ENCODE measurements at regions not wholly inside any gene's neighbourhood (a gene's known extent, or its start where the extent isn't known, plus 50 kb on each side); places are given as distances from the start of the nearest gene placed in this dataset.

GRCh38 chr3:10688126-10688525 lies 127.9 kb upstream of the SLC6A11 start:
- no peak for TF ChIP-seq ZFP30 (CRISPR knock-in tag; IDR thresholded peaks at IDR 0.05)
- TF ChIP-seq RARB (CRISPR knock-in tag; IDR thresholded peaks at IDR 0.05) = no peak
- TF ChIP-seq ARNTL (CRISPR knock-in tag; IDR thresholded peaks at IDR 0.05; ENCODE audit: borderline replicate concordance, low read depth) = no peak
- no peak for TF ChIP-seq CSRNP3 (CRISPR knock-in tag; IDR thresholded peaks at IDR 0.05)
- no peak for TF ChIP-seq ZC3H10 (CRISPR knock-in tag; IDR thresholded peaks at IDR 0.05)
- no peak for TF ChIP-seq PATZ1 (CRISPR knock-in tag; IDR thresholded peaks at IDR 0.05; ENCODE audit: borderline replicate concordance)
